ENCODE measurements at regions not wholly inside any gene's neighbourhood (a gene's known extent, or its start where the extent isn't known, plus 50 kb on each side); places are given as distances from the start of the nearest gene placed in this dataset.

GRCh38 chr1:29687166-29687565 lies 450.8 kb downstream of the PTPRU start:
- Histone ChIP-seq H3K27me3 (peaks cover 0 to 6% (median 5%) of the 10 kb centered on the region in 3 donors), H3K4me1 (no peaks in the 10 kb centered on the region), H3K9me3 (no peaks in the 10 kb centered on the region), H3K36me3 (no peaks in the 10 kb centered on the region), H3K4me3 (no peak overlapping the region), H3K27ac (no peak overlapping the region)
- TF ChIP-seq POLR2A (IDR thresholded peaks at IDR 0.05) (no peak), CTCF (IDR thresholded peaks at IDR 0.05 in 4 of 5, conservative IDR thresholded peaks at IDR 0.05 in 1 of 5) (no peak)
- in situ Hi-C loops (cut with MboI; ENCODE audit: low sequenced_read_pairs in 4 of 4), result no loop called here
- ATAC-seq (no peak), DNase-seq (no peak)
- intact Hi-C loops (cut with DNase I; ENCODE audit: low total_unique reads), result no loop called here

GRCh38 chr1:29686012-29686930 lies 449.9 kb downstream of the PTPRU start:
- in situ Hi-C loops (cut with MboI; ENCODE audit: low sequenced_read_pairs in 4 of 4), result no loop called here

GRCh38 chr1:29685387-29685786 lies 449.1 kb downstream of the PTPRU start:
- Histone ChIP-seq H3K4me3 (no peak overlapping the region), H3K27me3 (peaks cover 0 to 6% (median 5%) of the 10 kb centered on the region in 3 donors), H3K36me3 (no peaks in the 10 kb centered on the region), H3K4me1 (no peaks in the 10 kb centered on the region), H3K9me3 (no peaks in the 10 kb centered on the region), H3K27ac (no peak overlapping the region)
- intact Hi-C loops (cut with DNase I; ENCODE audit: low total_unique reads), result no loop called here
- ATAC-seq (no peak), DNase-seq (no peak)
- TF ChIP-seq CTCF (IDR thresholded peaks at IDR 0.05 in 4 of 5, conservative IDR thresholded peaks at IDR 0.05 in 1 of 5) (no peak), POLR2A (IDR thresholded peaks at IDR 0.05) (no peak)
- in situ Hi-C loops (cut with MboI; ENCODE audit: low sequenced_read_pairs in 4 of 4), result no loop called here

More at GRCh38 chr1:29686012-29686930, 449.9 kb downstream of the PTPRU start:
- H3K4me3 ChIP-seq, result no peak overlapping the region
- no peak for DNase-seq
- no peak overlapping the region for H3K27ac ChIP-seq
- H3K27me3 ChIP-seq, result peaks cover 0 to 6% (median 5%) of the 10 kb centered on the region in 3 donors
- no peaks in the 10 kb centered on the region for H3K4me1 ChIP-seq
- no peaks in the 10 kb centered on the region for H3K36me3 ChIP-seq
- intact Hi-C loops (cut with DNase I; ENCODE audit: low total_unique reads), result no loop called here
- ATAC-seq, result no peak
- no peak for TF ChIP-seq CTCF (IDR thresholded peaks at IDR 0.05 in 4 of 5, conservative IDR thresholded peaks at IDR 0.05 in 1 of 5)
- no peak for TF ChIP-seq POLR2A (IDR thresholded peaks at IDR 0.05)
- no peaks in the 10 kb centered on the region for H3K9me3 ChIP-seq

GRCh38 chr1:29684141-29684540 lies 447.8 kb downstream of the PTPRU start:
- Histone ChIP-seq H3K9me3 (no peaks in the 10 kb centered on the region), H3K36me3 (no peaks in the 10 kb centered on the region), H3K4me3 (no peak overlapping the region), H3K27me3 (peaks cover 0 to 6% (median 5%) of the 10 kb centered on the region in 3 donors), H3K27ac (no peak overlapping the region), H3K4me1 (no peaks in the 10 kb centered on the region)
- TF ChIP-seq CTCF (IDR thresholded peaks at IDR 0.05 in 4 of 5, conservative IDR thresholded peaks at IDR 0.05 in 1 of 5) (no peak), POLR2A (IDR thresholded peaks at IDR 0.05) (no peak)
- ATAC-seq (no peak), DNase-seq (no peak)
- intact Hi-C loops (cut with DNase I; ENCODE audit: low total_unique reads), result no loop called here
- in situ Hi-C loops (cut with MboI; ENCODE audit: low sequenced_read_pairs in 4 of 4), result no loop called here

Data from gastrocnemius medialis (tissue), 4 donors.